Neutrophil (primary cell): ENCODE measurements at regions not wholly inside any gene's neighbourhood (a gene's known extent, or its start where the extent isn't known, plus 50 kb on each side); places are given as distances from the start of the nearest gene placed in this dataset.

ENCODE experiments used
- H3K27ac ChIP-seq: fragments of 200-600 bp; sonication (generic); 2 replicates; pipeline ENCODE4 v1.5.1; 2016; ENCODE audit warnings: mild to moderate bottlenecking, moderate library complexity
- H3K27me3 ChIP-seq: fragments of 200-600 bp; sonication (generic); 2 replicates; pipeline ENCODE4 v1.6.0; 2016; ENCODE audit warnings: mild to moderate bottlenecking
- H3K36me3 ChIP-seq: fragments of 200-600 bp; sonication (generic); 2 replicates; pipeline ENCODE4 v1.5.1; 2017
- H3K4me1 ChIP-seq, 2 experiments: fragments of 200-600 bp in 1 of 2; sonication (generic) in 1 of 2; 1 replicate in 1 of 2; 2 replicates in 1 of 2; pipeline versions ENCODE4 v1.5.1 to v1.6.1; 2013 to 2016; ENCODE audit warnings: low read depth in 1 of 2, low read length in 1 of 2, mild to moderate bottlenecking in 1 of 2, moderate library complexity in 1 of 2; ENCODE audit not compliant: control insufficient read depth in 1 of 2, insufficient read depth in 1 of 2
- H3K4me3 ChIP-seq, 2 experiments: fragments of 200-600 bp in 1 of 2; sonication (generic) in 1 of 2; 1 replicate in 1 of 2; 2 replicates in 1 of 2; pipeline ENCODE4 v1.5.1; 2013 to 2016; ENCODE audit warnings: low read depth in 1 of 2, low read length in 1 of 2, mild to moderate bottlenecking in 1 of 2, moderate library complexity in 1 of 2
- H3K9me3 ChIP-seq: fragments of 200-600 bp; sonication (generic); 2 replicates; pipeline ENCODE4 v1.5.1; 2016
- TF ChIP-seq, protein P1 (sequence below): fragments of 200-600 bp; sonication (generic); IDR thresholded peaks from 2 replicates; pipeline ENCODE4 v1.5.1; 2016; ENCODE audit warnings: antibody characterized with exemption

DNA sequence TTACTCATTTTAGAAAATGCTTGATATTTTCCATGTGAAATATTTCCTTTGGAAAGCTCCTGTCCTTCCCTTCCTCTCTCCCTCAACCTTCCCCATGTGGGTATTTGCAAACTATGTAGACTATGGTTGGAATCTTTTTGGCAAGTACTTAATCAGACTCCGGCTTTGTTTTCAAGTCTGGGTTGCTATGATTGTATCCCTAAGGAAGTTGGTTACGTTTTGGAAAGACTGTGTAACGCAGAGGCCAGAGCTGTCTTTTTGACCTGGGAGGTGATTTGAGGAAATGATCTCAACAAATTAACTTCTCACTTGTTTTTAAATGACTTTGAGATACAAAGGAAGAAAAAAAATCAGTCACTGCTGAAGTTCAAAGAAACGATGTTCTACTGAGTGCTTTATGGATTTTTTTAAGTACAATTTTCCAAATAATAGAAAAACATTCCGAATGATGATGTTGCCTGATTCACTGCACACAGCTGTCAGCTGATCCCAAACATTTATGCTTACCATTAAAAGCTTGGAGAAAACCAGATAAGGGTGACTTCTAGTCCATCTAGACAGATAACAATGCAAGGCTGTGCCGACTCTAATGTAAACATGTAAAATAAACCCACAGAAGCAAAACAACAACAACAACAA, 145.5 kb upstream of the CELF2 start:
- no peak overlapping the region for H3K4me3 ChIP-seq
- H3K27ac ChIP-seq: no peak overlapping the region
- no peaks in the 10 kb centered on the region for H3K36me3 ChIP-seq
- no peaks in the 10 kb centered on the region for H3K4me1 ChIP-seq
- H3K27me3 ChIP-seq: peaks cover 33% of the 10 kb centered on the region
- TF ChIP-seq, protein P1, sequence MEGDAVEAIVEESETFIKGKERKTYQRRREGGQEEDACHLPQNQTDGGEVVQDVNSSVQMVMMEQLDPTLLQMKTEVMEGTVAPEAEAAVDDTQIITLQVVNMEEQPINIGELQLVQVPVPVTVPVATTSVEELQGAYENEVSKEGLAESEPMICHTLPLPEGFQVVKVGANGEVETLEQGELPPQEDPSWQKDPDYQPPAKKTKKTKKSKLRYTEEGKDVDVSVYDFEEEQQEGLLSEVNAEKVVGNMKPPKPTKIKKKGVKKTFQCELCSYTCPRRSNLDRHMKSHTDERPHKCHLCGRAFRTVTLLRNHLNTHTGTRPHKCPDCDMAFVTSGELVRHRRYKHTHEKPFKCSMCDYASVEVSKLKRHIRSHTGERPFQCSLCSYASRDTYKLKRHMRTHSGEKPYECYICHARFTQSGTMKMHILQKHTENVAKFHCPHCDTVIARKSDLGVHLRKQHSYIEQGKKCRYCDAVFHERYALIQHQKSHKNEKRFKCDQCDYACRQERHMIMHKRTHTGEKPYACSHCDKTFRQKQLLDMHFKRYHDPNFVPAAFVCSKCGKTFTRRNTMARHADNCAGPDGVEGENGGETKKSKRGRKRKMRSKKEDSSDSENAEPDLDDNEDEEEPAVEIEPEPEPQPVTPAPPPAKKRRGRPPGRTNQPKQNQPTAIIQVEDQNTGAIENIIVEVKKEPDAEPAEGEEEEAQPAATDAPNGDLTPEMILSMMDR: no peak
- H3K9me3 ChIP-seq: no peaks in the 10 kb centered on the region

DNA sequence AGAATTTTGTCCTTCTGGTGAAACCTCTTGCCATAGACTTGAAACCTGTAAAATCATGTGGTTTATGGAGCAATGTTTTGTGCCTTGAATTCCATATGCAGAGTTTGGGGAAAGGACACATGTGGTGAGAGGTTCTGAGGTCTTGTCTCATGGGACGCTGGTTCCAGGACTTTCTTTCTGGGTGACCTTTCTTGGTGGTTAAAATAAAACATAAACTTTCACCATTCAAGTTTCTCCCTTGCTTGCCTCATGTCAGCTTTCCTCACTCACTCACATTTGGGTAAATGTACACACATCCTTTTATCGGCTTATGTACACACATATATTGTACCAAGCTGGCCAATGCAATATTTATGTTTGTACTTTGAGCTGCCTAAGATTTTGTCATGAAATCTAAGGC, 144.9 kb upstream of the CELF2 start:
- TF ChIP-seq, protein P1: no peak
- no peaks in the 10 kb centered on the region for H3K4me1 ChIP-seq
- no peaks in the 10 kb centered on the region for H3K9me3 ChIP-seq
- H3K36me3 ChIP-seq: no peaks in the 10 kb centered on the region
- H3K4me3 ChIP-seq: no peak overlapping the region
- H3K27me3 ChIP-seq: peaks cover 33% of the 10 kb centered on the region
- H3K27ac ChIP-seq: no peak overlapping the region

DNA sequence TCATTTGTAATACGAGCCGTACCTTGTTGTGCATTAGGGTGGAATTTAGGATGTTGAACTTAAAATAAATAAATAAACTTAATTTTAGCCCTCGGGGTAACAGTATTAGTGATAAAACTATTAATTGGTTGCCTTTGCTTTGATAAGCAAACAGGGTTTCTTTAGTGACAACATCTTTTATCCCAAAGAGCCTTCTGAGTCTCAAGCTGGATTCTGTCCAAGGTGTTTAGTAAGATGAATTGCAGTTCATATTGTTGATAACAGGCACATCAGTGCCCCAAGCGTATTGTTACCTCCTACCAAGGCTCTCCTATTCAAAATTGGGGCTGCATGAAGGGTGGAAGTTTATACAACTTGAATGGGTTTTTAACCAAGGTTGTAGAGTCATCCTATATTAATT, 144.4 kb upstream of the CELF2 start:
- TF ChIP-seq, protein P1: no peak
- Histone ChIP-seq H3K4me3 (no peak overlapping the region), H3K36me3 (no peaks in the 10 kb centered on the region), H3K27me3 (peaks cover 33% of the 10 kb centered on the region), H3K4me1 (no peaks in the 10 kb centered on the region), H3K9me3 (no peaks in the 10 kb centered on the region), H3K27ac (no peak overlapping the region)

DNA sequence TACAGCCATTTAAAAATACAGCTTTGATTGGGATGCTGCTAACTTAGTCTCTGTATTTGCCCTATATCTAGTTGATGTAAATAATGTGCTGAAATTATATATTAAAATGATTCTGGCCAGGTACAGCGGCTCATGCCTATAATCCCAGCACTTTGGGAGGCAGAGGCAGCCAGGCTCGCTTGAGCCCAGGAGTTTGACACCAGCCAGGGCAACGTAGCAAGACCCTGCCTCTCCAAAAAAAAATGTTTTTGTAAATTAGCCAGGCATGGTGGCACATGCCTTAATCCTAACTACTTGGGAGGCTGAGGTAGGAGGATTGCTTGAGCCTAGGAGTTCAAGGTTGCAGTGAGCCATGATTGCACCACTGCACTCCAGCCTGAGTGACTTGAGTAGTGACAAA, 143.8 kb upstream of the CELF2 start:
- H3K27ac ChIP-seq: no peak overlapping the region

DNA sequence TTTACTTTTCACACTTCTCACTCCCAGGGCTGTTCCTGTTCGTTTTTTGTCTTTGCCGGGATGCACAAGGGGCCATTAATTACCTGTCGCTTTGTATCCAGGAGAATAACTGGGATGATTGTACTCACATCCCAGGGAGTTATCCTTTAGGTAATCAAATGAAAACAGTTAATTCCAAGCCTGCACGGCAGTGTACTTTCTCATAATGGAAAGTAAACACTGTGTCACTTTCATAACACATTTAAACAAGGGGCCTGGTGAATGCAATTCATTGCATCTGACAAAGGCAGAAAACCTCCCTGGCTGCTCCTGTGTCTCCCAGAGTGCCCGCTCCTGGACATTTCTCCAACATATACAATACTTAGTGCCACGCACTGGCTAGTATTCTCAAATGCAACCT, 138.7 kb upstream of the CELF2 start:
- Histone ChIP-seq H3K4me1 (no peaks in the 10 kb centered on the region), H3K9me3 (no peaks in the 10 kb centered on the region), H3K36me3 (no peaks in the 10 kb centered on the region), H3K27ac (no peak overlapping the region), H3K27me3 (peaks cover 10% of the 10 kb centered on the region), H3K4me3 (no peak overlapping the region)
- TF ChIP-seq, protein P1: no peak

More for the DNA sequence above, 143.8 kb upstream of the CELF2 start:
- H3K4me3 ChIP-seq: no peak overlapping the region
- H3K27me3 ChIP-seq: peaks cover 33% of the 10 kb centered on the region
- H3K4me1 ChIP-seq: no peaks in the 10 kb centered on the region
- TF ChIP-seq, protein P1: no peak
- H3K9me3 ChIP-seq: no peaks in the 10 kb centered on the region
- no peaks in the 10 kb centered on the region for H3K36me3 ChIP-seq
